Breast epithelium (tissue), 4 donors: ENCODE measurements at regions not wholly inside any gene's neighbourhood (a gene's known extent, or its start where the extent isn't known, plus 50 kb on each side); places are given as distances from the start of the nearest gene placed in this dataset.
"Not testable (repeated sequence)": the region's sequence is repeated elsewhere in the genome, so short reads cannot be mapped to it uniquely, and the experiment has no call there.

Source experiments
- DNase-seq, 2 donors: peaks; one replicate each; pipeline ENCODE4 v3.0.0-alpha.2; 2019; ENCODE audit warnings: low spot score in 2 of 2
- H3K27ac ChIP-seq, 2 donors: fragments of 200-600 bp; sonication (generic) in 1 of 2; one replicate each; pipeline ENCODE4 v1.5.1; 2016 to 2019; ENCODE audit warnings: mild to moderate bottlenecking in 1 of 2
- H3K27me3 ChIP-seq, 2 donors: fragments of 200-600 bp; sonication (generic) in 1 of 2; one replicate each; pipeline versions ENCODE4 v1.5.1 to v1.6.0; 2017 to 2019; ENCODE audit warnings: control low read depth in 1 of 2, mild to moderate bottlenecking in 1 of 2
- H3K36me3 ChIP-seq: fragments of 200-600 bp; one replicate; pipeline ENCODE4 v1.5.1; 2019
- H3K4me1 ChIP-seq, 2 donors: fragments of 200-600 bp; sonication (generic); one replicate each; pipeline ENCODE4 v1.5.1; 2016 to 2019; ENCODE audit warnings: control low read depth in 1 of 2
- H3K4me3 ChIP-seq, 3 donors: fragments of 200-600 bp; sonication (generic); 1 replicate in 2 of 3; 2 replicates in 1 of 3; pipeline ENCODE4 v1.5.1; 2016 to 2019; ENCODE audit warnings: mild to moderate bottlenecking in 3 of 3, moderate library complexity in 2 of 3
- H3K9me3 ChIP-seq, 2 donors: fragments of 200-600 bp; sonication (generic) in 1 of 2; one replicate each; pipeline ENCODE4 v1.5.1; 2016 to 2019; ENCODE audit warnings: control low read depth in 1 of 2
- CTCF ChIP-seq, 3 donors: fragments of 450-650 bp; IDR thresholded peaks; one replicate each; pipeline ENCODE4 v1.5.1; 2016 to 2017; ENCODE audit warnings: antibody characterized with exemption in 3 of 3, mild to moderate bottlenecking in 3 of 3, moderate library complexity in 3 of 3
- POLR2A ChIP-seq: fragments of 450-650 bp; IDR thresholded peaks from one replicate; pipeline ENCODE4 v1.6.1; 2016; ENCODE audit warnings: antibody characterized with exemption, mild to moderate bottlenecking, moderate library complexity
- POLR2AphosphoS5 ChIP-seq, 3 donors: sonication (generic); formaldehyde crosslinking; IDR thresholded peaks; one replicate each; pipeline ENCODE4 v1.6.1; 2017; ENCODE audit warnings: antibody characterized with exemption in 3 of 3
- intact Hi-C: fragments of 100-400 bp; cut with DNase I; formaldehyde crosslinking; loops from one replicate; pipeline ENCODE4 v1.15.1; 2023; ENCODE audit warnings: low total_unique reads

GRCh38 chr4:186984105-186984644 lies 260.5 kb upstream of the FAT1 start:
- H3K4me3 ChIP-seq: no peak overlapping the region
- no peaks in the 10 kb centered on the region for H3K4me1 ChIP-seq
- H3K27me3 ChIP-seq: no peaks in the 10 kb centered on the region
- H3K27ac ChIP-seq: no peak overlapping the region
- no peak for DNase-seq
- TF ChIP-seq POLR2AphosphoS5 (IDR thresholded peaks at IDR 0.05) (no peak), POLR2A (no peak), CTCF (IDR thresholded peaks at IDR 0.05) (no peak)
- intact Hi-C loops: loop anchor here (10.0 kb wide), 1 partner anchor 431 kb away; no protein-coding TSS in a partner anchor
- H3K36me3 ChIP-seq: no peaks in the 10 kb centered on the region
- no peaks in the 10 kb centered on the region for H3K9me3 ChIP-seq

- TF ChIP-seq CTCF (IDR thresholded peaks at IDR 0.05) (no peak), POLR2AphosphoS5 (IDR thresholded peaks at IDR 0.05) (no peak), POLR2A (no peak)
- H3K4me1 ChIP-seq: no peaks in the 10 kb centered on the region
- no peaks in the 10 kb centered on the region for H3K27me3 ChIP-seq
- H3K4me3 ChIP-seq: no peak overlapping the region
- intact Hi-C loops: no loop called here
- H3K36me3 ChIP-seq: no peaks in the 10 kb centered on the region
- no peak for DNase-seq
- no peaks in the 10 kb centered on the region for H3K9me3 ChIP-seq
- no peak overlapping the region for H3K27ac ChIP-seq
Measured at GRCh38 chr4:186999686-187000085, 276.0 kb upstream of the FAT1 start.

- H3K4me3 ChIP-seq: no peak overlapping the region
- no peak for DNase-seq
- no peaks in the 10 kb centered on the region for H3K36me3 ChIP-seq
- intact Hi-C loops: no loop called here
- TF ChIP-seq CTCF (IDR thresholded peaks at IDR 0.05): no peak
- TF ChIP-seq POLR2A: no peak
- TF ChIP-seq POLR2AphosphoS5 (IDR thresholded peaks at IDR 0.05): no peak
- no peaks in the 10 kb centered on the region for H3K27me3 ChIP-seq
- no peak overlapping the region for H3K27ac ChIP-seq
- no peaks in the 10 kb centered on the region for H3K4me1 ChIP-seq
- H3K9me3 ChIP-seq: no peaks in the 10 kb centered on the region
Measured at GRCh38 chr4:187000281-187000680, 276.6 kb upstream of the FAT1 start.

GRCh38 chr4:187002133-187002532 lies 278.5 kb upstream of the FAT1 start:
- H3K27ac ChIP-seq, H3K4me3 ChIP-seq, H3K4me1 ChIP-seq, DNase-seq, H3K9me3 ChIP-seq, intact Hi-C loops, H3K36me3 ChIP-seq, H3K27me3 ChIP-seq: not testable (repeated sequence)

GRCh38 chr4:187004628-187005027 lies 281.0 kb upstream of the FAT1 start:
- H3K36me3 ChIP-seq: no peaks in the 10 kb centered on the region
- H3K27me3 ChIP-seq: no peaks in the 10 kb centered on the region
- TF ChIP-seq CTCF (IDR thresholded peaks at IDR 0.05) (no peak), POLR2A (no peak)
- H3K9me3 ChIP-seq: no peaks in the 10 kb centered on the region
- intact Hi-C loops: no loop called here
- no peak overlapping the region for H3K27ac ChIP-seq
- no peak overlapping the region for H3K4me3 ChIP-seq
- DNase-seq: no peak
- H3K4me1 ChIP-seq: no peaks in the 10 kb centered on the region

- no peaks in the 10 kb centered on the region for H3K27me3 ChIP-seq
- H3K36me3 ChIP-seq: no peaks in the 10 kb centered on the region
- intact Hi-C loops: no loop called here
- no peak overlapping the region for H3K4me3 ChIP-seq
- no peaks in the 10 kb centered on the region for H3K9me3 ChIP-seq
- DNase-seq: no peak
- no peaks in the 10 kb centered on the region for H3K4me1 ChIP-seq
- H3K27ac ChIP-seq: no peak overlapping the region
- no peak for TF ChIP-seq POLR2AphosphoS5 (IDR thresholded peaks at IDR 0.05)
- no peak for TF ChIP-seq POLR2A
- no peak for TF ChIP-seq CTCF (IDR thresholded peaks at IDR 0.05)
Measured at GRCh38 chr4:187006189-187006618, 282.5 kb upstream of the FAT1 start.
